ENCODE measurements at regions not wholly inside any gene's neighbourhood (a gene's known extent, or its start where the extent isn't known, plus 50 kb on each side); places are given as distances from the start of the nearest gene placed in this dataset.

DNA sequence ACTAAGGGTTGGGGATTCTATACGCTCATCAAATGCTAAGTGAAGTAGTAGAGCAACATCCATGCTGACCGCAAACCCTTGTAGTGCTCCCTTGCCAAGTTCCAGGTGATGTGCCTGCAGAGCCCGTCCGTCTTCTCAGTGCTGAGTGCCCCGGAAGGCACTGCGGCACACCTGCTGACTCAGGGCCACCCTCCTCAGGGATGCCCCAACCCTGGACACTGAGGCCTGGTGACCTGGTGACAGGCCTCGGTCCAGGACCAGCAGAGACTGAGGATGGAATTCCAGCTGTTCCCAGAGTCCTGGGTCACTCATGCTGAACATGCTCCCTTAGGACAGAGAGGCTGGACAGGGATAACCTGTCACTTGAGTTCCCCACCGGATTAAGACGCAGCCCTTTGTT, 422.5 kb downstream of the OCA2 start (continued):
- TF ChIP-seq, protein P1, sequence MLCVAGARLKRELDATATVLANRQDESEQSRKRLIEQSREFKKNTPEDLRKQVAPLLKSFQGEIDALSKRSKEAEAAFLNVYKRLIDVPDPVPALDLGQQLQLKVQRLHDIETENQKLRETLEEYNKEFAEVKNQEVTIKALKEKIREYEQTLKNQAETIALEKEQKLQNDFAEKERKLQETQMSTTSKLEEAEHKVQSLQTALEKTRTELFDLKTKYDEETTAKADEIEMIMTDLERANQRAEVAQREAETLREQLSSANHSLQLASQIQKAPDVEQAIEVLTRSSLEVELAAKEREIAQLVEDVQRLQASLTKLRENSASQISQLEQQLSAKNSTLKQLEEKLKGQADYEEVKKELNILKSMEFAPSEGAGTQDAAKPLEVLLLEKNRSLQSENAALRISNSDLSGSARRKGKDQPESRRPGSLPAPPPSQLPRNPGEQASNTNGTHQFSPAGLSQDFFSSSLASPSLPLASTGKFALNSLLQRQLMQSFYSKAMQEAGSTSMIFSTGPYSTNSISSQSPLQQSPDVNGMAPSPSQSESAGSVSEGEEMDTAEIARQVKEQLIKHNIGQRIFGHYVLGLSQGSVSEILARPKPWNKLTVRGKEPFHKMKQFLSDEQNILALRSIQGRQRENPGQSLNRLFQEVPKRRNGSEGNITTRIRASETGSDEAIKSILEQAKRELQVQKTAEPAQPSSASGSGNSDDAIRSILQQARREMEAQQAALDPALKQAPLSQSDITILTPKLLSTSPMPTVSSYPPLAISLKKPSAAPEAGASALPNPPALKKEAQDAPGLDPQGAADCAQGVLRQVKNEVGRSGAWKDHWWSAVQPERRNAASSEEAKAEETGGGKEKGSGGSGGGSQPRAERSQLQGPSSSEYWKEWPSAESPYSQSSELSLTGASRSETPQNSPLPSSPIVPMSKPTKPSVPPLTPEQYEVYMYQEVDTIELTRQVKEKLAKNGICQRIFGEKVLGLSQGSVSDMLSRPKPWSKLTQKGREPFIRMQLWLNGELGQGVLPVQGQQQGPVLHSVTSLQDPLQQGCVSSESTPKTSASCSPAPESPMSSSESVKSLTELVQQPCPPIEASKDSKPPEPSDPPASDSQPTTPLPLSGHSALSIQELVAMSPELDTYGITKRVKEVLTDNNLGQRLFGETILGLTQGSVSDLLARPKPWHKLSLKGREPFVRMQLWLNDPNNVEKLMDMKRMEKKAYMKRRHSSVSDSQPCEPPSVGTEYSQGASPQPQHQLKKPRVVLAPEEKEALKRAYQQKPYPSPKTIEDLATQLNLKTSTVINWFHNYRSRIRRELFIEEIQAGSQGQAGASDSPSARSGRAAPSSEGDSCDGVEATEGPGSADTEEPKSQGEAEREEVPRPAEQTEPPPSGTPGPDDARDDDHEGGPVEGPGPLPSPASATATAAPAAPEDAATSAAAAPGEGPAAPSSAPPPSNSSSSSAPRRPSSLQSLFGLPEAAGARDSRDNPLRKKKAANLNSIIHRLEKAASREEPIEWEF (CRISPR knock-in tag; IDR thresholded peaks at IDR 0.05): no peak
- TF ChIP-seq HDAC1 (IDR thresholded peaks at IDR 0.05) (no peak), MAFK (IDR thresholded peaks at IDR 0.05; ENCODE audit: low read length) (no peak), FOXA3 (CRISPR knock-in tag; conservative IDR thresholded peaks at IDR 0.05 in 1 of 2, IDR thresholded peaks at IDR 0.05 in 1 of 2) (no peak)

DNA sequence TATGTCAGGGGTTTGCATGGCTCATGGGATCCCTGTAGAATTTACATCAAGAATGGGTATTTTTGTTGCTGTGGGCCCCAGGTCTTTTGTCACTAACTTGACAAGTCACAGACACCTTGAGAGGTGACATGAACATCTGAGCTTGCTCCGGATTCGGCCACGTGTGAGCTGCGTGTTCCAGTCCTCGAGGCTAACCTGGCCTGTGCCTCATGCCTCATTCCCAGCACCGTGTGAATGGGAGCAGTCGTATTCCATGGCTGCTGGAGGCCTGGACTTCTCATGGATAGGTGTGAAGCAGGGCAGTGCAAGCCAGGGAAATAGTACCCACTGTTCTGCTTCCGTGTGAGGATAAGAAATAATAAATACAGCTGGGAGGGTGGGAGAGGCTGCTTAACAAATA, 423.5 kb downstream of the OCA2 start:
- no peaks in the 10 kb centered on the region for H3K79me2 ChIP-seq (ENCODE audit: control insufficient read depth, insufficient read depth, low read length)
- no peaks in the 10 kb centered on the region for H3K36me3 ChIP-seq (ENCODE audit: control insufficient read depth, insufficient read depth, low read length)
- no peak overlapping the region for H3K27ac ChIP-seq (ENCODE audit: extremely low read depth, low read depth, low read length)
- ChIA-PET POLR2A (no interaction called here), CTCF (ENCODE audit: low intra/inter-chr PET ratio) (no interaction called here)
- in situ Hi-C loops (cut with MboI) (no loop called here), intact Hi-C loops (cut with micrococcal nuclease) (no loop called here)
- no peaks in the 10 kb centered on the region for H3K9me3 ChIP-seq (replicated peaks; ENCODE audit: control insufficient read depth, insufficient read depth, low read depth, low read length)
- no peaks in the 10 kb centered on the region for H3K9me1 ChIP-seq (ENCODE audit: control insufficient read depth, insufficient read depth, low read length)
- H3K4me3 ChIP-seq: no peak overlapping the region
- no peaks in the 10 kb centered on the region for H3K4me1 ChIP-seq (replicated peaks in 1 of 2; ENCODE audit: control insufficient read depth in 2 of 2, insufficient read depth in 2 of 2, low read length in 2 of 2)
- H4K20me1 ChIP-seq (replicated peaks; ENCODE audit: control insufficient read depth, insufficient read depth, low read length): no peaks in the 10 kb centered on the region; the same call in 1 of the 2 replicates
- no peak overlapping the region for H3K4me2 ChIP-seq (ENCODE audit: insufficient read depth, low read length)
- peaks cover 8 to 32% of the 10 kb centered on the region in 2 experiments; a peak in 4 of 5 replicates for H3K27me3 ChIP-seq (ENCODE audit: control insufficient read depth in 2 of 2, insufficient read depth in 2 of 2, low read length in 2 of 2)
- 1% methylated on average over 8 of the region's 8 CpGs for WGBS (ENCODE audit: insufficient coverage, low coverage, missing lambda C conversion rate)
- H2AFZ ChIP-seq (ENCODE audit: low read depth, low read length): no peak overlapping the region
- BruUV-seq (replicated peaks): no TSS peak
- no peak for DNase-seq (ENCODE audit: extremely low read depth in 1 of 4, low spot score in 3 of 4)
- no peak for ATAC-seq
- no peak for FAIRE-seq
- H3K9ac ChIP-seq (ENCODE audit: insufficient read depth in 1 of 2, low read depth in 2 of 2, low read length in 2 of 2): no peak overlapping the region
- no peak for TF ChIP-seq ZNF232 (CRISPR knock-in tag; IDR thresholded peaks at IDR 0.05)
